Fibroblast of lung (primary cell): ENCODE measurements at regions not wholly inside any gene's neighbourhood (a gene's known extent, or its start where the extent isn't known, plus 50 kb on each side); places are given as distances from the start of the nearest gene placed in this dataset.

Experiments
- DNase-seq, 2 donors: peaks; one replicate each; pipeline versions ENCODE4 v3.0.0 to v3.0.0-alpha.2; 2010; ENCODE audit warnings: low read depth in 2 of 2
- H2AFZ ChIP-seq: 2 replicates; pipeline ENCODE4 v1.5.1; 2012; ENCODE audit warnings: low read length, control low read depth, inconsistent platforms
- H3K27ac ChIP-seq: 2 replicates; pipeline ENCODE4 v1.5.1; 2011; ENCODE audit warnings: low read length, control low read depth; ENCODE audit not compliant: insufficient read depth
- H3K27me3 ChIP-seq: 2 replicates; pipeline ENCODE4 v1.5.1; 2011; ENCODE audit warnings: mild to moderate bottlenecking, low read length; ENCODE audit not compliant: control insufficient read depth, insufficient read depth
- H3K36me3 ChIP-seq: 2 replicates; pipeline ENCODE4 v1.5.1; 2011; ENCODE audit warnings: low read length; ENCODE audit not compliant: control insufficient read depth, insufficient read depth
- H3K4me1 ChIP-seq: 2 replicates; pipeline ENCODE4 v1.5.1; 2011; ENCODE audit warnings: low read length; ENCODE audit not compliant: control insufficient read depth, insufficient read depth; ENCODE audit errors: extremely low read depth
- H3K4me2 ChIP-seq: 2 replicates; pipeline ENCODE4 v1.5.1; 2011; ENCODE audit warnings: low read length, control low read depth; ENCODE audit not compliant: insufficient read depth; ENCODE audit errors: extremely low read depth
- H3K4me3 ChIP-seq, 4 experiments: fragments of 200-600 bp in 1 of 4; sonication (generic) in 1 of 4; replicated peaks in 1 of 4; 2 replicates each; pipeline ENCODE4 v1.5.1; 2011 to 2016; ENCODE audit warnings: low read length in 4 of 4, low read depth in 3 of 4, mild to moderate bottlenecking in 3 of 4, control low read depth in 2 of 4, inconsistent platforms in 1 of 4, mixed read lengths in 1 of 4; ENCODE audit not compliant: insufficient read depth in 1 of 4; ENCODE audit errors: control extremely low read depth in 1 of 4
- H3K79me2 ChIP-seq: 2 replicates; pipeline ENCODE4 v1.5.1; 2012; ENCODE audit warnings: mild to moderate bottlenecking, low read length, inconsistent platforms; ENCODE audit not compliant: control insufficient read depth, insufficient read depth
- H3K9ac ChIP-seq: 2 replicates; pipeline ENCODE4 v1.5.1; 2011; ENCODE audit warnings: mild to moderate bottlenecking, low read length, control low read depth; ENCODE audit not compliant: insufficient read depth
- H3K9me3 ChIP-seq: 2 replicates; pipeline ENCODE4 v1.5.1; 2012; ENCODE audit warnings: low read depth, low read length; ENCODE audit not compliant: control insufficient read depth, insufficient read depth
- H4K20me1 ChIP-seq: 2 replicates; pipeline ENCODE4 v1.5.1; 2011; ENCODE audit warnings: low read length; ENCODE audit not compliant: control insufficient read depth, insufficient read depth; ENCODE audit errors: extremely low read depth
- CTCF ChIP-seq, 2 donors: IDR thresholded peaks in 1 of 2; conservative IDR thresholded peaks in 1 of 2; 1 replicate in 1 of 2; 2 replicates in 1 of 2; pipeline ENCODE4 v1.5.1; 2011 to 2012; ENCODE audit warnings: low read length in 2 of 2, control low read depth in 1 of 2, inconsistent platforms in 1 of 2, low read depth in 1 of 2, mild to moderate bottlenecking in 1 of 2
- EZH2 ChIP-seq: IDR thresholded peaks from 2 replicates; pipeline ENCODE4 v1.5.1; 2012; ENCODE audit warnings: low read length, control low read depth, mild to moderate bottlenecking; ENCODE audit errors: missing control alignments

GRCh38 chr11:71103266-71103665 lies 149.1 kb downstream of the SHANK2 start:
- Histone ChIP-seq H3K4me3 (no peak overlapping the region), H3K4me1 (no peaks in the 10 kb centered on the region), H3K9me3 (no peaks in the 10 kb centered on the region), H3K36me3 (no peaks in the 10 kb centered on the region), H3K27me3 (no peaks in the 10 kb centered on the region), H3K79me2 (no peaks in the 10 kb centered on the region), H2AFZ (no peak overlapping the region), H3K4me2 (no peak overlapping the region), H4K20me1 (no peaks in the 10 kb centered on the region), H3K27ac (no peak overlapping the region), H3K9ac (no peak overlapping the region)
- no peak for TF ChIP-seq EZH2
- no peak for TF ChIP-seq CTCF (conservative IDR thresholded peaks at IDR 0.05 in 1 of 2, IDR thresholded peaks at IDR 0.05 in 1 of 2; ENCODE audit: low read depth in 1 of 2, low read length in 2 of 2)
- no peak for DNase-seq

GRCh38 chr11:71102251-71102995 lies 150.0 kb downstream of the SHANK2 start:
- no peak overlapping the region for H2AFZ ChIP-seq
- peaks cover 2% of the 10 kb centered on the region for H3K9me3 ChIP-seq
- DNase-seq, result no peak
- H3K4me2 ChIP-seq, result no peak overlapping the region
- no peak overlapping the region for H3K27ac ChIP-seq
- H4K20me1 ChIP-seq, result no peaks in the 10 kb centered on the region
- H3K27me3 ChIP-seq, result no peaks in the 10 kb centered on the region
- H3K79me2 ChIP-seq, result no peaks in the 10 kb centered on the region
- no peak overlapping the region for H3K4me3 ChIP-seq
- no peaks in the 10 kb centered on the region for H3K4me1 ChIP-seq
- TF ChIP-seq CTCF (conservative IDR thresholded peaks at IDR 0.05 in 1 of 2, IDR thresholded peaks at IDR 0.05 in 1 of 2; ENCODE audit: low read depth in 1 of 2, low read length in 2 of 2), result no peak
- TF ChIP-seq EZH2, result no peak
- no peak overlapping the region for H3K9ac ChIP-seq
- H3K36me3 ChIP-seq, result no peaks in the 10 kb centered on the region

- Histone ChIP-seq H3K9me3 (peaks cover 2% of the 10 kb centered on the region), H3K36me3 (no peaks in the 10 kb centered on the region), H3K79me2 (no peaks in the 10 kb centered on the region), H2AFZ (no peak overlapping the region), H3K27me3 (no peaks in the 10 kb centered on the region), H3K4me3 (no peak overlapping the region), H3K27ac (no peak overlapping the region), H4K20me1 (no peaks in the 10 kb centered on the region), H3K9ac (no peak overlapping the region), H3K4me2 (no peak overlapping the region), H3K4me1 (no peaks in the 10 kb centered on the region)
- DNase-seq, result no peak
- TF ChIP-seq EZH2 (no peak), CTCF (conservative IDR thresholded peaks at IDR 0.05 in 1 of 2, IDR thresholded peaks at IDR 0.05 in 1 of 2; ENCODE audit: low read depth in 1 of 2, low read length in 2 of 2) (no peak)
These were observed 150.8 kb downstream of the SHANK2 start for GRCh38 chr11:71101606-71102005.
